WTC11 (cell line): ENCODE measurements at regions not wholly inside any gene's neighbourhood (a gene's known extent, or its start where the extent isn't known, plus 50 kb on each side); places are given as distances from the start of the nearest gene placed in this dataset.

Source experiments
- ATAC-seq: fragments of 200-7000 bp; cut with Tn5 transposase; 2 replicates; pipeline ENCODE4 v1.10.0; 2021; ENCODE audit warnings: mild to moderate bottlenecking, moderate library complexity
- CTCF ChIA-PET: fragments of 300-600 bp; sonication (Branson Sonifier 250); formaldehyde crosslinking; loops from one replicate; lab custom pipeline; 2021; ENCODE audit warnings: antibody characterized with exemption; lab: Charles Lee
- POLR2A ChIA-PET: fragments of 350-600 bp; sonication (Branson Sonifier 250); formaldehyde crosslinking; loops from one replicate; lab custom pipeline; 2021; ENCODE audit warnings: antibody characterized with exemption; lab: Charles Lee
- DNase-seq: peaks from one replicate; pipeline ENCODE4 v3.0.0; 2021; ENCODE audit warnings: low spot score
- H3K27ac Mint-ChIP-seq: 2 replicates; pipeline ENCODE4 v1.8.0; 2021; ENCODE audit warnings: mixed read lengths
- H3K27me3 Mint-ChIP-seq: 2 replicates; pipeline ENCODE4 v1.8.0; 2021; ENCODE audit warnings: low read depth, mild to moderate bottlenecking, moderate library complexity, mixed read lengths
- H3K36me3 Mint-ChIP-seq: 2 replicates; pipeline ENCODE4 v1.8.0; 2021; ENCODE audit warnings: mixed read lengths
- H3K4me1 Mint-ChIP-seq: 2 replicates; pipeline ENCODE4 v1.8.0; 2022; ENCODE audit warnings: mixed read lengths
- H3K4me3 Mint-ChIP-seq: 2 replicates; pipeline ENCODE4 v1.8.0; 2021; ENCODE audit warnings: mild to moderate bottlenecking, moderate library complexity, mixed read lengths
- H3K9me3 Mint-ChIP-seq: 2 replicates; pipeline ENCODE4 v1.8.0; 2021; ENCODE audit warnings: mixed read lengths
- CREB1 ChIP-seq: sonication (generic); formaldehyde crosslinking; IDR thresholded peaks from 2 replicates; pipeline ENCODE4 v1.8.0; 2023; ENCODE audit warnings: mild to moderate bottlenecking, missing genetic modification reagents
- NR1H2 ChIP-seq: sonication (generic); formaldehyde crosslinking; IDR thresholded peaks from 2 replicates; pipeline ENCODE4 v1.9.0; 2021; ENCODE audit warnings: mild to moderate bottlenecking, moderate library complexity, missing genetic modification reagents
- OVOL2 ChIP-seq: fragments of 250-450 bp; sonication (Bioruptor Pico); IDR thresholded peaks from 2 replicates; pipeline ENCODE4 v1.9.0; 2021; ENCODE audit warnings: mild to moderate bottlenecking, borderline replicate concordance
- TEAD1 ChIP-seq: sonication (generic); formaldehyde crosslinking; IDR thresholded peaks from 2 replicates; pipeline ENCODE4 v1.8.0; 2022; ENCODE audit warnings: mild to moderate bottlenecking, missing genetic modification reagents
- TEAD4 ChIP-seq: sonication (generic); formaldehyde crosslinking; IDR thresholded peaks from 2 replicates; pipeline ENCODE4 v1.8.0; 2022; ENCODE audit warnings: mild to moderate bottlenecking, missing genetic modification reagents
- TP53 ChIP-seq: sonication (generic); formaldehyde crosslinking; IDR thresholded peaks from 2 replicates; pipeline ENCODE4 v1.8.1; 2023; ENCODE audit warnings: mild to moderate bottlenecking, missing genetic modification reagents
- ZBTB21 ChIP-seq: sonication (generic); formaldehyde crosslinking; IDR thresholded peaks from 2 replicates; pipeline ENCODE4 v1.8.1; 2023; ENCODE audit warnings: mild to moderate bottlenecking, missing genetic modification reagents, borderline replicate concordance
- ZNF138 ChIP-seq: sonication (generic); formaldehyde crosslinking; conservative IDR thresholded peaks from 2 replicates; pipeline ENCODE4 v1.8.1; 2022; ENCODE audit warnings: mild to moderate bottlenecking, moderate library complexity, missing genetic modification reagents
- ZNF232 ChIP-seq: sonication (generic); formaldehyde crosslinking; IDR thresholded peaks from 2 replicates; pipeline ENCODE4 v1.8.0; 2022; ENCODE audit warnings: mild to moderate bottlenecking, missing genetic modification reagents
- TF ChIP-seq, protein P1 (sequence below): fragments of 250-450 bp; sonication (Bioruptor Pico); IDR thresholded peaks from 2 replicates; pipeline ENCODE4 v1.8.0; 2021; ENCODE audit warnings: mild to moderate bottlenecking
- TF ChIP-seq, protein P2 (sequence below): sonication (generic); formaldehyde crosslinking; IDR thresholded peaks from 2 replicates; pipeline ENCODE4 v1.8.1; 2022; ENCODE audit warnings: missing genetic modification reagents, borderline replicate concordance
- TF ChIP-seq, protein P3 (sequence below): sonication (generic); formaldehyde crosslinking; conservative IDR thresholded peaks from 2 replicates; pipeline ENCODE4 v1.8.1; 2023; ENCODE audit warnings: mild to moderate bottlenecking, low read depth, missing genetic modification reagents, moderate library complexity
- TF ChIP-seq, protein P4 (sequence below): fragments of 250-450 bp; sonication (Bioruptor Pico); IDR thresholded peaks from 2 replicates; pipeline ENCODE4 v1.9.0; 2021; ENCODE audit warnings: mild to moderate bottlenecking, borderline replicate concordance
- TF ChIP-seq, protein P5 (sequence below): fragments of 250-450 bp; sonication (Bioruptor Pico); IDR thresholded peaks from 2 replicates; pipeline ENCODE4 v1.9.0; 2021; ENCODE audit warnings: mild to moderate bottlenecking
- TF ChIP-seq, protein P6 (sequence below): sonication (generic); formaldehyde crosslinking; IDR thresholded peaks from 2 replicates; pipeline ENCODE4 v1.8.1; 2023; ENCODE audit warnings: mild to moderate bottlenecking, missing genetic modification reagents, borderline replicate concordance
- TF ChIP-seq, protein P7 (sequence below): sonication (generic); formaldehyde crosslinking; IDR thresholded peaks from 2 replicates; pipeline ENCODE4 v1.8.1; 2022; ENCODE audit warnings: low read depth, missing genetic modification reagents, borderline replicate concordance

DNA sequence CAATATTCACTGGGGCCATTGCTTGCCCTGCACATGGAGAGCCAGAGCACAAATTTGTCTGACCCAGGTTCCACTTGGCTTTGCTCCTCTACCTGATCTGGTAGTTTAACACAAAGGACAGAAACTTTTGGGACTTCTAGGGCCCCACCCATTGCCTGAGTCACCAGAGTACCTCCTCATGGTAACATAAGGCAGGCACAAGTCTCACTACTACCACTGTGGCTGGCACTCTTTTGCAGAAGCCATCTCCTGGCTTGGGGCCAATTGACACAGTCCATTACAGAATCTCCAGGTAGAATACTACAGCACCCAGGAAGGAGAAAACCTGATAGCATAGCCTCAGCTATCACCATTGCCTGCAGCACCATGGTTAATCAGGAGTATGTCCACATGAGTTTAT is 52.6 kb upstream of the NAP1L2 start:
- Mint-ChIP-seq H3K4me3 (no peak overlapping the region), H3K27ac (no peak overlapping the region), H3K36me3 (no peaks in the 10 kb centered on the region), H3K27me3 (no peaks in the 10 kb centered on the region), H3K4me1 (peaks cover 8% of the 10 kb centered on the region; the same call in 1 of the 2 replicates)
- POLR2A ChIA-PET = no interaction called here
- no peak for ATAC-seq
- DNase-seq = no peak
- CTCF ChIA-PET = no interaction called here
- TF ChIP-seq TEAD1 (CRISPR knock-in tag) (no peak), ZNF138 (no peak), TP53 (no peak), ZNF232 (CRISPR knock-in tag) (no peak), NR1H2 (CRISPR knock-in tag) (no peak), TEAD4 (CRISPR knock-in tag) (no peak), ZBTB21 (CRISPR knock-in tag) (no peak), OVOL2 (CRISPR knock-in tag) (no peak), CREB1 (CRISPR knock-in tag) (no peak)
- TF ChIP-seq, protein P1, sequence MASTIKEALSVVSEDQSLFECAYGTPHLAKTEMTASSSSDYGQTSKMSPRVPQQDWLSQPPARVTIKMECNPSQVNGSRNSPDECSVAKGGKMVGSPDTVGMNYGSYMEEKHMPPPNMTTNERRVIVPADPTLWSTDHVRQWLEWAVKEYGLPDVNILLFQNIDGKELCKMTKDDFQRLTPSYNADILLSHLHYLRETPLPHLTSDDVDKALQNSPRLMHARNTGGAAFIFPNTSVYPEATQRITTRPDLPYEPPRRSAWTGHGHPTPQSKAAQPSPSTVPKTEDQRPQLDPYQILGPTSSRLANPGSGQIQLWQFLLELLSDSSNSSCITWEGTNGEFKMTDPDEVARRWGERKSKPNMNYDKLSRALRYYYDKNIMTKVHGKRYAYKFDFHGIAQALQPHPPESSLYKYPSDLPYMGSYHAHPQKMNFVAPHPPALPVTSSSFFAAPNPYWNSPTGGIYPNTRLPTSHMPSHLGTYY (CRISPR knock-in tag) = no peak
- TF ChIP-seq, protein P2, sequence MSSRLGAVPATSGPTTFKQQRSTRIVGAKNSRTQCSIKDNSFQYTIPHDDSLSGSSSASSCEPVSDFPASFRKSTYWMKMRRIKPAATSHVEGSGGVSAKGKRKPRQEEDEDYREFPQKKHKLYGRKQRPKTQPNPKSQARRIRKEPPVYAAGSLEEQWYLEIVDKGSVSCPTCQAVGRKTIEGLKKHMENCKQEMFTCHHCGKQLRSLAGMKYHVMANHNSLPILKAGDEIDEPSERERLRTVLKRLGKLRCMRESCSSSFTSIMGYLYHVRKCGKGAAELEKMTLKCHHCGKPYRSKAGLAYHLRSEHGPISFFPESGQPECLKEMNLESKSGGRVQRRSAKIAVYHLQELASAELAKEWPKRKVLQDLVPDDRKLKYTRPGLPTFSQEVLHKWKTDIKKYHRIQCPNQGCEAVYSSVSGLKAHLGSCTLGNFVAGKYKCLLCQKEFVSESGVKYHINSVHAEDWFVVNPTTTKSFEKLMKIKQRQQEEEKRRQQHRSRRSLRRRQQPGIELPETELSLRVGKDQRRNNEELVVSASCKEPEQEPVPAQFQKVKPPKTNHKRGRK (CRISPR knock-in tag) = no peak
- TF ChIP-seq, protein P3, sequence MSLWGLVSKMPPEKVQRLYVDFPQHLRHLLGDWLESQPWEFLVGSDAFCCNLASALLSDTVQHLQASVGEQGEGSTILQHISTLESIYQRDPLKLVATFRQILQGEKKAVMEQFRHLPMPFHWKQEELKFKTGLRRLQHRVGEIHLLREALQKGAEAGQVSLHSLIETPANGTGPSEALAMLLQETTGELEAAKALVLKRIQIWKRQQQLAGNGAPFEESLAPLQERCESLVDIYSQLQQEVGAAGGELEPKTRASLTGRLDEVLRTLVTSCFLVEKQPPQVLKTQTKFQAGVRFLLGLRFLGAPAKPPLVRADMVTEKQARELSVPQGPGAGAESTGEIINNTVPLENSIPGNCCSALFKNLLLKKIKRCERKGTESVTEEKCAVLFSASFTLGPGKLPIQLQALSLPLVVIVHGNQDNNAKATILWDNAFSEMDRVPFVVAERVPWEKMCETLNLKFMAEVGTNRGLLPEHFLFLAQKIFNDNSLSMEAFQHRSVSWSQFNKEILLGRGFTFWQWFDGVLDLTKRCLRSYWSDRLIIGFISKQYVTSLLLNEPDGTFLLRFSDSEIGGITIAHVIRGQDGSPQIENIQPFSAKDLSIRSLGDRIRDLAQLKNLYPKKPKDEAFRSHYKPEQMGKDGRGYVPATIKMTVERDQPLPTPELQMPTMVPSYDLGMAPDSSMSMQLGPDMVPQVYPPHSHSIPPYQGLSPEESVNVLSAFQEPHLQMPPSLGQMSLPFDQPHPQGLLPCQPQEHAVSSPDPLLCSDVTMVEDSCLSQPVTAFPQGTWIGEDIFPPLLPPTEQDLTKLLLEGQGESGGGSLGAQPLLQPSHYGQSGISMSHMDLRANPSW (CRISPR knock-in tag) = no peak
- TF ChIP-seq, protein P4, sequence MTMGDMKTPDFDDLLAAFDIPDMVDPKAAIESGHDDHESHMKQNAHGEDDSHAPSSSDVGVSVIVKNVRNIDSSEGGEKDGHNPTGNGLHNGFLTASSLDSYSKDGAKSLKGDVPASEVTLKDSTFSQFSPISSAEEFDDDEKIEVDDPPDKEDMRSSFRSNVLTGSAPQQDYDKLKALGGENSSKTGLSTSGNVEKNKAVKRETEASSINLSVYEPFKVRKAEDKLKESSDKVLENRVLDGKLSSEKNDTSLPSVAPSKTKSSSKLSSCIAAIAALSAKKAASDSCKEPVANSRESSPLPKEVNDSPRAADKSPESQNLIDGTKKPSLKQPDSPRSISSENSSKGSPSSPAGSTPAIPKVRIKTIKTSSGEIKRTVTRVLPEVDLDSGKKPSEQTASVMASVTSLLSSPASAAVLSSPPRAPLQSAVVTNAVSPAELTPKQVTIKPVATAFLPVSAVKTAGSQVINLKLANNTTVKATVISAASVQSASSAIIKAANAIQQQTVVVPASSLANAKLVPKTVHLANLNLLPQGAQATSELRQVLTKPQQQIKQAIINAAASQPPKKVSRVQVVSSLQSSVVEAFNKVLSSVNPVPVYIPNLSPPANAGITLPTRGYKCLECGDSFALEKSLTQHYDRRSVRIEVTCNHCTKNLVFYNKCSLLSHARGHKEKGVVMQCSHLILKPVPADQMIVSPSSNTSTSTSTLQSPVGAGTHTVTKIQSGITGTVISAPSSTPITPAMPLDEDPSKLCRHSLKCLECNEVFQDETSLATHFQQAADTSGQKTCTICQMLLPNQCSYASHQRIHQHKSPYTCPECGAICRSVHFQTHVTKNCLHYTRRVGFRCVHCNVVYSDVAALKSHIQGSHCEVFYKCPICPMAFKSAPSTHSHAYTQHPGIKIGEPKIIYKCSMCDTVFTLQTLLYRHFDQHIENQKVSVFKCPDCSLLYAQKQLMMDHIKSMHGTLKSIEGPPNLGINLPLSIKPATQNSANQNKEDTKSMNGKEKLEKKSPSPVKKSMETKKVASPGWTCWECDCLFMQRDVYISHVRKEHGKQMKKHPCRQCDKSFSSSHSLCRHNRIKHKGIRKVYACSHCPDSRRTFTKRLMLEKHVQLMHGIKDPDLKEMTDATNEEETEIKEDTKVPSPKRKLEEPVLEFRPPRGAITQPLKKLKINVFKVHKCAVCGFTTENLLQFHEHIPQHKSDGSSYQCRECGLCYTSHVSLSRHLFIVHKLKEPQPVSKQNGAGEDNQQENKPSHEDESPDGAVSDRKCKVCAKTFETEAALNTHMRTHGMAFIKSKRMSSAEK (CRISPR knock-in tag) = no peak
- TF ChIP-seq, protein P5, sequence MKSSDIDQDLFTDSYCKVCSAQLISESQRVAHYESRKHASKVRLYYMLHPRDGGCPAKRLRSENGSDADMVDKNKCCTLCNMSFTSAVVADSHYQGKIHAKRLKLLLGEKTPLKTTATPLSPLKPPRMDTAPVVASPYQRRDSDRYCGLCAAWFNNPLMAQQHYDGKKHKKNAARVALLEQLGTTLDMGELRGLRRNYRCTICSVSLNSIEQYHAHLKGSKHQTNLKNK (CRISPR knock-in tag) = no peak
- TF ChIP-seq, protein P6, sequence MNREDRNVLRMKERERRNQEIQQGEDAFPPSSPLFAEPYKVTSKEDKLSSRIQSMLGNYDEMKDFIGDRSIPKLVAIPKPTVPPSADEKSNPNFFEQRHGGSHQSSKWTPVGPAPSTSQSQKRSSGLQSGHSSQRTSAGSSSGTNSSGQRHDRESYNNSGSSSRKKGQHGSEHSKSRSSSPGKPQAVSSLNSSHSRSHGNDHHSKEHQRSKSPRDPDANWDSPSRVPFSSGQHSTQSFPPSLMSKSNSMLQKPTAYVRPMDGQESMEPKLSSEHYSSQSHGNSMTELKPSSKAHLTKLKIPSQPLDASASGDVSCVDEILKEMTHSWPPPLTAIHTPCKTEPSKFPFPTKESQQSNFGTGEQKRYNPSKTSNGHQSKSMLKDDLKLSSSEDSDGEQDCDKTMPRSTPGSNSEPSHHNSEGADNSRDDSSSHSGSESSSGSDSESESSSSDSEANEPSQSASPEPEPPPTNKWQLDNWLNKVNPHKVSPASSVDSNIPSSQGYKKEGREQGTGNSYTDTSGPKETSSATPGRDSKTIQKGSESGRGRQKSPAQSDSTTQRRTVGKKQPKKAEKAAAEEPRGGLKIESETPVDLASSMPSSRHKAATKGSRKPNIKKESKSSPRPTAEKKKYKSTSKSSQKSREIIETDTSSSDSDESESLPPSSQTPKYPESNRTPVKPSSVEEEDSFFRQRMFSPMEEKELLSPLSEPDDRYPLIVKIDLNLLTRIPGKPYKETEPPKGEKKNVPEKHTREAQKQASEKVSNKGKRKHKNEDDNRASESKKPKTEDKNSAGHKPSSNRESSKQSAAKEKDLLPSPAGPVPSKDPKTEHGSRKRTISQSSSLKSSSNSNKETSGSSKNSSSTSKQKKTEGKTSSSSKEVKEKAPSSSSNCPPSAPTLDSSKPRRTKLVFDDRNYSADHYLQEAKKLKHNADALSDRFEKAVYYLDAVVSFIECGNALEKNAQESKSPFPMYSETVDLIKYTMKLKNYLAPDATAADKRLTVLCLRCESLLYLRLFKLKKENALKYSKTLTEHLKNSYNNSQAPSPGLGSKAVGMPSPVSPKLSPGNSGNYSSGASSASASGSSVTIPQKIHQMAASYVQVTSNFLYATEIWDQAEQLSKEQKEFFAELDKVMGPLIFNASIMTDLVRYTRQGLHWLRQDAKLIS (CRISPR knock-in tag) = no peak
- TF ChIP-seq, protein P7, sequence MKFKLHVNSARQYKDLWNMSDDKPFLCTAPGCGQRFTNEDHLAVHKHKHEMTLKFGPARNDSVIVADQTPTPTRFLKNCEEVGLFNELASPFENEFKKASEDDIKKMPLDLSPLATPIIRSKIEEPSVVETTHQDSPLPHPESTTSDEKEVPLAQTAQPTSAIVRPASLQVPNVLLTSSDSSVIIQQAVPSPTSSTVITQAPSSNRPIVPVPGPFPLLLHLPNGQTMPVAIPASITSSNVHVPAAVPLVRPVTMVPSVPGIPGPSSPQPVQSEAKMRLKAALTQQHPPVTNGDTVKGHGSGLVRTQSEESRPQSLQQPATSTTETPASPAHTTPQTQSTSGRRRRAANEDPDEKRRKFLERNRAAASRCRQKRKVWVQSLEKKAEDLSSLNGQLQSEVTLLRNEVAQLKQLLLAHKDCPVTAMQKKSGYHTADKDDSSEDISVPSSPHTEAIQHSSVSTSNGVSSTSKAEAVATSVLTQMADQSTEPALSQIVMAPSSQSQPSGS (CRISPR knock-in tag) = no peak
- TF ChIP-seq, all 79 proteins: peak for 0
- no peaks in the 10 kb centered on the region for H3K9me3 Mint-ChIP-seq
